ENCODE measurements at regions not wholly inside any gene's neighbourhood (a gene's known extent, or its start where the extent isn't known, plus 50 kb on each side); places are given as distances from the start of the nearest gene placed in this dataset.

GRCh38 chr2:196338440-196338839, 167.1 kb upstream of the STK17B start:
- Histone ChIP-seq H3K9me3 (replicated peaks; ENCODE audit: control insufficient read depth, insufficient read depth, low read depth, low read length) (no peaks in the 10 kb centered on the region), H4K20me1 (replicated peaks; ENCODE audit: control insufficient read depth, insufficient read depth, low read length) (no peaks in the 10 kb centered on the region), H3K27me3 (ENCODE audit: control insufficient read depth in 2 of 2, insufficient read depth in 2 of 2, low read length in 2 of 2) (no peaks in the 10 kb centered on the region), H3K36me3 (ENCODE audit: control insufficient read depth, insufficient read depth, low read length) (no peaks in the 10 kb centered on the region), H3K4me1 (replicated peaks in 1 of 2; ENCODE audit: control insufficient read depth in 2 of 2, insufficient read depth in 2 of 2, low read length in 2 of 2) (no peaks in the 10 kb centered on the region), H3K4me2 (ENCODE audit: insufficient read depth, low read length) (no peak overlapping the region), H2AFZ (ENCODE audit: low read depth, low read length) (no peak overlapping the region), H3K79me2 (ENCODE audit: control insufficient read depth, insufficient read depth, low read length) (no peaks in the 10 kb centered on the region), H3K9me1 (ENCODE audit: control insufficient read depth, insufficient read depth, low read length) (no peaks in the 10 kb centered on the region), H3K4me3 (no peak overlapping the region), H3K9ac (ENCODE audit: insufficient read depth in 1 of 2, low read depth in 2 of 2, low read length in 2 of 2) (no peak overlapping the region), H3K27ac (ENCODE audit: extremely low read depth, low read depth, low read length) (no peak overlapping the region)
- CTCF ChIA-PET (ENCODE audit: low intra/inter-chr PET ratio) = interaction anchor here (1.9 kb wide), 1 partner anchor 259 kb away, joined by 11 read pairs; no protein-coding TSS in a partner anchor
- BruUV-seq (replicated peaks) = no TSS peak
- 53% methylated on average over 2 of the region's 2 CpGs for WGBS (ENCODE audit: insufficient coverage, low coverage, missing lambda C conversion rate)
- POLR2A ChIA-PET = no interaction called here
- intact Hi-C loops (cut with micrococcal nuclease) = loop anchor here (5.0 kb wide), 1 partner anchor 64 kb away; no protein-coding TSS in a partner anchor
- DNase-seq (ENCODE audit: extremely low read depth in 1 of 4, low spot score in 3 of 4) (no peak), FAIRE-seq (no peak), ATAC-seq (no peak)
- in situ Hi-C loops (cut with MboI) = loop anchor here (5.0 kb wide), 1 partner anchor 206 kb away; no protein-coding TSS in a partner anchor
- TF ChIP-seq NBN (IDR thresholded peaks at IDR 0.05; ENCODE audit: low read depth) (no peak), HNRNPL (IDR thresholded peaks at IDR 0.05; ENCODE audit: low read depth, low read length) (no peak), ZNF644 (tag; IDR thresholded peaks at IDR 0.05; ENCODE audit: low read depth) (no peak), ZNF79 (CRISPR knock-in tag; IDR thresholded peaks at IDR 0.05; ENCODE audit: low read depth) (no peak), SRSF3 (IDR thresholded peaks at IDR 0.05; ENCODE audit: insufficient read depth, low read length) (no peak), RBM25 (IDR thresholded peaks at IDR 0.05; ENCODE audit: low read depth, low read length, severe bottlenecking) (no peak), ZNF449 (CRISPR knock-in tag; IDR thresholded peaks at IDR 0.05) (no peak), HDAC6 (IDR thresholded peaks at IDR 0.05; ENCODE audit: low read depth, low read length) (no peak), EHMT2 (IDR thresholded peaks at IDR 0.05) (no peak), MTF1 (CRISPR knock-in tag; IDR thresholded peaks at IDR 0.05; ENCODE audit: borderline replicate concordance) (no peak), ZC3H11A (IDR thresholded peaks at IDR 0.05; ENCODE audit: low read depth, low read length) (no peak)
- TF ChIP-seq, protein P1, sequence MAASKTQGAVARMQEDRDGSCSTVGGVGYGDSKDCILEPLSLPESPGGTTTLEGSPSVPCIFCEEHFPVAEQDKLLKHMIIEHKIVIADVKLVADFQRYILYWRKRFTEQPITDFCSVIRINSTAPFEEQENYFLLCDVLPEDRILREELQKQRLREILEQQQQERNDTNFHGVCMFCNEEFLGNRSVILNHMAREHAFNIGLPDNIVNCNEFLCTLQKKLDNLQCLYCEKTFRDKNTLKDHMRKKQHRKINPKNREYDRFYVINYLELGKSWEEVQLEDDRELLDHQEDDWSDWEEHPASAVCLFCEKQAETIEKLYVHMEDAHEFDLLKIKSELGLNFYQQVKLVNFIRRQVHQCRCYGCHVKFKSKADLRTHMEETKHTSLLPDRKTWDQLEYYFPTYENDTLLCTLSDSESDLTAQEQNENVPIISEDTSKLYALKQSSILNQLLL (CRISPR knock-in tag; IDR thresholded peaks at IDR 0.05; ENCODE audit: borderline replicate concordance) = no peak
